Colonic mucosa (tissue), 4 donors: ENCODE measurements at regions not wholly inside any gene's neighbourhood (a gene's known extent, or its start where the extent isn't known, plus 50 kb on each side); places are given as distances from the start of the nearest gene placed in this dataset.

Source experiments
- DNase-seq: peaks from one replicate; pipeline ENCODE4 v3.0.0-alpha.2; 2020
- H3K27ac ChIP-seq: fragments of 200-600 bp; one replicate; pipeline ENCODE4 v1.8.0; 2021
- H3K27me3 ChIP-seq: fragments of 200-600 bp; one replicate; pipeline ENCODE4 v1.8.0; 2021
- H3K36me3 ChIP-seq: fragments of 200-600 bp; one replicate; pipeline ENCODE4 v1.8.0; 2021
- H3K4me1 ChIP-seq: fragments of 200-600 bp; one replicate; pipeline ENCODE4 v1.8.0; 2021; ENCODE audit warnings: mild to moderate bottlenecking
- H3K4me3 ChIP-seq: fragments of 200-600 bp; one replicate; pipeline ENCODE4 v1.8.0; 2021
- H3K9ac ChIP-seq, 2 donors: one replicate each; pipeline ENCODE4 v1.7.0; 2013; ENCODE audit warnings: control low read depth in 2 of 2, low read depth in 2 of 2, low read length in 2 of 2
- H3K9me3 ChIP-seq: fragments of 200-600 bp; one replicate; pipeline ENCODE4 v1.8.0; 2021
- CTCF ChIP-seq: fragments of 200-600 bp; IDR thresholded peaks from one replicate; pipeline ENCODE4 v1.8.0; 2022; ENCODE audit warnings: antibody characterized with exemption, mild to moderate bottlenecking
- intact Hi-C: fragments of 100-400 bp; cut with DNase I; formaldehyde crosslinking; loops from one replicate; pipeline ENCODE4 v1.14.1; 2022
- donor health status: healthy.
- donor health status: DM: no; HTN: no; CAD: no.
- donor health status: DM: no; HTN: no; CAD: no.

GRCh38 chr10:117078168-117078837, 59.8 kb downstream of the VAX1 start:
- Histone ChIP-seq H3K27me3 (no peaks in the 10 kb centered on the region), H3K9ac (no peak overlapping the region), H3K4me1 (no peaks in the 10 kb centered on the region), H3K27ac (no peak overlapping the region), H3K9me3 (no peaks in the 10 kb centered on the region), H3K36me3 (no peaks in the 10 kb centered on the region), H3K4me3 (no peak overlapping the region)
- intact Hi-C loops, result no loop called here
- TF ChIP-seq CTCF, result no peak
- DNase-seq, result no peak

GRCh38 chr10:117075064-117075463, 63.0 kb downstream of the VAX1 start:
- Histone ChIP-seq H3K9me3 (no peaks in the 10 kb centered on the region), H3K4me1 (no peaks in the 10 kb centered on the region), H3K27ac (no peak overlapping the region), H3K36me3 (no peaks in the 10 kb centered on the region), H3K27me3 (no peaks in the 10 kb centered on the region), H3K4me3 (no peak overlapping the region), H3K9ac (no peak overlapping the region)
- intact Hi-C loops, result no loop called here
- TF ChIP-seq CTCF, result no peak
- no peak for DNase-seq

GRCh38 chr10:117074621-117075020, 63.4 kb downstream of the VAX1 start:
- peak; percentile 31 for DNase-seq
- intact Hi-C loops, result loop anchor here (5.0 kb wide), 1 partner anchor 277 kb away; no protein-coding TSS in a partner anchor
- H3K4me1 ChIP-seq, result no peaks in the 10 kb centered on the region

GRCh38 chr10:117071286-117072050, 66.5 kb upstream of the SHTN1 start:
- DNase-seq, result no peak
- intact Hi-C loops, result loop anchor here (5.0 kb wide), 1 partner anchor 274 kb away; no protein-coding TSS in a partner anchor
- Histone ChIP-seq H3K9ac (no peak overlapping the region), H3K4me1 (no peaks in the 10 kb centered on the region), H3K36me3 (no peaks in the 10 kb centered on the region), H3K9me3 (no peaks in the 10 kb centered on the region), H3K27me3 (no peaks in the 10 kb centered on the region), H3K4me3 (no peak overlapping the region), H3K27ac (no peak overlapping the region)
- no peak for TF ChIP-seq CTCF

More at GRCh38 chr10:117074621-117075020, 63.4 kb downstream of the VAX1 start:
- Histone ChIP-seq H3K9ac (no peak overlapping the region), H3K36me3 (no peaks in the 10 kb centered on the region), H3K27ac (no peak overlapping the region), H3K27me3 (no peaks in the 10 kb centered on the region), H3K9me3 (no peaks in the 10 kb centered on the region), H3K4me3 (no peak overlapping the region)
- TF ChIP-seq CTCF, result peak; percentile 21
